Hepatocyte (in vitro differentiated cells): ENCODE measurements at regions not wholly inside any gene's neighbourhood (a gene's known extent, or its start where the extent isn't known, plus 50 kb on each side); places are given as distances from the start of the nearest gene placed in this dataset.
"Not testable (repeated sequence)": the region's sequence is repeated elsewhere in the genome, so short reads cannot be mapped to it uniquely, and the experiment has no call there.

Source experiments
- DNase-seq: peaks from one replicate; pipeline ENCODE4 v3.0.0-alpha.2; 2016; ENCODE audit warnings: low spot score
- H2AFZ ChIP-seq: fragments of 200-600 bp; sonication (generic); 2 replicates; pipeline ENCODE4 v1.6.0; 2016; ENCODE audit warnings: antibody characterized with exemption, mild to moderate bottlenecking
- H3K27ac ChIP-seq: fragments of 200-600 bp; sonication (generic); 2 replicates; pipeline ENCODE4 v1.5.1; 2016; ENCODE audit warnings: mild to moderate bottlenecking
- H3K27me3 ChIP-seq: fragments of 200-600 bp; sonication (generic); 2 replicates; pipeline ENCODE4 v1.6.1; 2016
- H3K36me3 ChIP-seq: fragments of 200-600 bp; sonication (generic); replicated peaks from 2 replicates; pipeline ENCODE4 v1.5.1; 2016; ENCODE audit warnings: low read depth; ENCODE audit not compliant: insufficient read depth
- H3K4me1 ChIP-seq: fragments of 200-600 bp; sonication (generic); 2 replicates; pipeline ENCODE4 v1.5.1; 2016; ENCODE audit warnings: mild to moderate bottlenecking, moderate library complexity; ENCODE audit not compliant: insufficient read depth
- H3K4me2 ChIP-seq: fragments of 200-600 bp; sonication (generic); 2 replicates; pipeline ENCODE4 v1.6.0; 2016
- H3K4me3 ChIP-seq: fragments of 200-600 bp; sonication (generic); 2 replicates; pipeline ENCODE4 v1.5.1; 2016; ENCODE audit warnings: mild to moderate bottlenecking
- H3K79me2 ChIP-seq: fragments of 200-600 bp; sonication (generic); 2 replicates; pipeline ENCODE4 v1.6.0; 2017; ENCODE audit warnings: mild to moderate bottlenecking
- H3K9me2 ChIP-seq: fragments of 200-600 bp; sonication (generic); replicated peaks from 2 replicates; pipeline ENCODE4 v1.6.0; 2017; ENCODE audit warnings: mild to moderate bottlenecking; ENCODE audit not compliant: insufficient read depth
- H3K9me3 ChIP-seq: fragments of 200-600 bp; sonication (generic); 2 replicates; pipeline ENCODE4 v1.5.1; 2016; ENCODE audit warnings: low read depth, mild to moderate bottlenecking
- H4K20me1 ChIP-seq: fragments of 200-600 bp; sonication (generic); 2 replicates; pipeline ENCODE4 v1.6.0; 2016; ENCODE audit warnings: mild to moderate bottlenecking; ENCODE audit not compliant: insufficient read depth, poor library complexity, severe bottlenecking
- CTCF ChIP-seq: fragments of 200-600 bp; sonication (generic); IDR thresholded peaks from 2 replicates; pipeline ENCODE4 v1.5.1; 2016; ENCODE audit warnings: antibody characterized with exemption, mild to moderate bottlenecking; ENCODE audit not compliant: poor library complexity
- EZH2 ChIP-seq: fragments of 200-600 bp; sonication (generic); IDR thresholded peaks from 2 replicates; pipeline ENCODE4 v1.6.1; 2016; ENCODE audit warnings: antibody characterized with exemption, mild to moderate bottlenecking, borderline replicate concordance
- EZH2phosphoT487 ChIP-seq: fragments of 200-600 bp; sonication (generic); IDR thresholded peaks from one replicate; pipeline ENCODE4 v1.6.1; 2018; ENCODE audit warnings: antibody characterized with exemption, mild to moderate bottlenecking, low read depth, moderate library complexity; ENCODE audit not compliant: unreplicated experiment, severe bottlenecking
- WGBS: methylation state at CpG from one replicate; pipeline ENCODE4 v1.1.6; 2016; ENCODE audit warnings: low lambda C conversion rate; ENCODE audit errors: missing lambda C conversion rate; 5-methylcytosine and 5-hydroxymethylcytosine counted together

- H3K9me3 ChIP-seq = no peaks in the 10 kb centered on the region
These were observed 359.3 kb downstream of the IGSF11 start for GRCh38 chr3:118675305-118675704.

GRCh38 chr3:118678663-118679062 is 356.0 kb downstream of the IGSF11 start:
- not testable (repeated sequence) for H3K4me2 ChIP-seq, H3K9me2 ChIP-seq, DNase-seq, H3K27me3 ChIP-seq, H3K9me3 ChIP-seq, H3K4me3 ChIP-seq, H3K27ac ChIP-seq, H3K79me2 ChIP-seq, H3K4me1 ChIP-seq, H3K36me3 ChIP-seq, H2AFZ ChIP-seq, H4K20me1 ChIP-seq

More at GRCh38 chr3:118675305-118675704, 359.3 kb downstream of the IGSF11 start:
- H2AFZ ChIP-seq = no peak overlapping the region
- WGBS = 92% methylated on average over 2 of the region's 2 CpGs
- no peaks in the 10 kb centered on the region for H3K27me3 ChIP-seq
- no peak overlapping the region for H3K27ac ChIP-seq
- DNase-seq = no peak
- no peaks in the 10 kb centered on the region for H3K9me2 ChIP-seq
- no peaks in the 10 kb centered on the region for H4K20me1 ChIP-seq
- no peaks in the 10 kb centered on the region for H3K36me3 ChIP-seq
- no peak overlapping the region for H3K4me2 ChIP-seq
- no peaks in the 10 kb centered on the region for H3K79me2 ChIP-seq
- H3K4me3 ChIP-seq = no peak overlapping the region
- no peaks in the 10 kb centered on the region for H3K4me1 ChIP-seq
- TF ChIP-seq EZH2 (no peak), CTCF (no peak), EZH2phosphoT487 (no peak)

- H3K27me3 ChIP-seq = no peaks in the 10 kb centered on the region
- H2AFZ ChIP-seq = no peak overlapping the region
- H3K9me2 ChIP-seq = no peaks in the 10 kb centered on the region
- H3K36me3 ChIP-seq = no peaks in the 10 kb centered on the region
- H3K79me2 ChIP-seq = no peaks in the 10 kb centered on the region
- H3K27ac ChIP-seq = no peak overlapping the region
- no peaks in the 10 kb centered on the region for H3K4me1 ChIP-seq
- no peak overlapping the region for H3K4me2 ChIP-seq
- H4K20me1 ChIP-seq = no peaks in the 10 kb centered on the region
- WGBS = 65% methylated on average over 2 of the region's 2 CpGs
- DNase-seq = peak; percentile 34
- H3K4me3 ChIP-seq = no peak overlapping the region
- H3K9me3 ChIP-seq = no peaks in the 10 kb centered on the region
- TF ChIP-seq EZH2 = no peak
- TF ChIP-seq CTCF = no peak
- no peak for TF ChIP-seq EZH2phosphoT487
These were observed 351.7 kb downstream of the IGSF11 start for GRCh38 chr3:118682921-118683320.

- no peak overlapping the region for H3K4me3 ChIP-seq
- H4K20me1 ChIP-seq = no peaks in the 10 kb centered on the region
- H2AFZ ChIP-seq = no peak overlapping the region
- no peaks in the 10 kb centered on the region for H3K27me3 ChIP-seq
- H3K79me2 ChIP-seq = no peaks in the 10 kb centered on the region
- H3K27ac ChIP-seq = no peak overlapping the region
- H3K4me2 ChIP-seq = no peak overlapping the region
- H3K4me1 ChIP-seq = no peaks in the 10 kb centered on the region
- TF ChIP-seq EZH2 (no peak), CTCF (no peak), EZH2phosphoT487 (no peak)
- H3K36me3 ChIP-seq = no peaks in the 10 kb centered on the region
- H3K9me2 ChIP-seq = no peaks in the 10 kb centered on the region
- 92% methylated on average over 6 of the region's 6 CpGs for WGBS
- no peak for DNase-seq
- no peaks in the 10 kb centered on the region for H3K9me3 ChIP-seq
These were observed 351.0 kb downstream of the IGSF11 start for GRCh38 chr3:118683636-118684035.
